Activated T-cell treated with anti-CD3 and anti-CD28 coated beads, Interleukin-2, amount 50 U/mL, for 72 hours (primary cell): ENCODE measurements at regions not wholly inside any gene's neighbourhood (a gene's known extent, or its start where the extent isn't known, plus 50 kb on each side); places are given as distances from the start of the nearest gene placed in this dataset.

Experiments
- ATAC-seq, 2 donors: fragments of 150-1000 bp; cut with Tn5 transposase; replicated peaks in 1 of 2; 2 replicates each; pipeline ENCODE4 v1.10.0; 2021; ENCODE audit warnings: moderate library complexity in 2 of 2, mild to moderate bottlenecking in 1 of 2
- DNase-seq, 2 donors: peaks; one replicate each; pipeline ENCODE4 v3.0.0; 2021 to 2022; ENCODE audit warnings: mixed read lengths in 1 of 2
- H3K27ac Mint-ChIP-seq: one replicate; pipeline ENCODE4 v1.8.0; 2022; ENCODE audit warnings: mild to moderate bottlenecking, moderate library complexity, mixed read lengths
- H3K27me3 Mint-ChIP-seq: one replicate; pipeline ENCODE4 v1.8.0; 2022; ENCODE audit warnings: low read depth, mixed read lengths
- H3K36me3 Mint-ChIP-seq, 2 donors: one replicate each; pipeline ENCODE4 v1.8.0; 2022; ENCODE audit warnings: mixed read lengths in 2 of 2, mild to moderate bottlenecking in 1 of 2; ENCODE audit not compliant: insufficient read depth in 2 of 2
- H3K4me1 Mint-ChIP-seq: one replicate; pipeline ENCODE4 v1.8.0; 2022; ENCODE audit warnings: low read depth, mixed read lengths
- H3K4me3 Mint-ChIP-seq, 2 donors: one replicate each; pipeline ENCODE4 v1.8.0; 2022; ENCODE audit warnings: mild to moderate bottlenecking in 2 of 2, mixed read lengths in 2 of 2, moderate library complexity in 2 of 2
- H3K9me3 Mint-ChIP-seq, 2 donors: one replicate each; pipeline ENCODE4 v1.8.0; 2022; ENCODE audit warnings: mixed read lengths in 2 of 2

- H3K9me3 Mint-ChIP-seq: peaks cover 3 to 4% of the 10 kb centered on the region in 2 donors
- no peak overlapping the region for H3K4me3 Mint-ChIP-seq
- DNase-seq (no peak), ATAC-seq (no peak)
- no peaks in the 10 kb centered on the region for H3K4me1 Mint-ChIP-seq
- no peak overlapping the region for H3K27ac Mint-ChIP-seq
- no peaks in the 10 kb centered on the region for H3K36me3 Mint-ChIP-seq
- no peaks in the 10 kb centered on the region for H3K27me3 Mint-ChIP-seq
Measured at GRCh38 chr3:117630885-117631284, 921.3 kb downstream of the TUSC7 start.

- Mint-ChIP-seq H3K4me3 (no peak overlapping the region), H3K36me3 (no peaks in the 10 kb centered on the region), H3K27ac (no peak overlapping the region), H3K27me3 (no peaks in the 10 kb centered on the region), H3K9me3 (peaks cover 2 to 3% of the 10 kb centered on the region in 2 donors), H3K4me1 (no peaks in the 10 kb centered on the region)
- no peak for DNase-seq
- no peak for ATAC-seq
Measured at GRCh38 chr3:117631781-117632180, 922.2 kb downstream of the TUSC7 start.

GRCh38 chr3:117632191-117632590, 922.6 kb downstream of the TUSC7 start:
- Mint-ChIP-seq H3K27me3 (no peaks in the 10 kb centered on the region), H3K27ac (no peak overlapping the region), H3K9me3 (peaks cover 2 to 3% of the 10 kb centered on the region in 2 donors), H3K4me1 (no peaks in the 10 kb centered on the region), H3K4me3 (no peak overlapping the region), H3K36me3 (no peaks in the 10 kb centered on the region)
- DNase-seq (no peak), ATAC-seq (no peak)

GRCh38 chr3:117633207-117633606, 923.6 kb downstream of the TUSC7 start:
- Mint-ChIP-seq H3K27ac (no peak overlapping the region), H3K27me3 (no peaks in the 10 kb centered on the region), H3K9me3 (peaks cover 3 to 5% of the 10 kb centered on the region in 2 donors), H3K36me3 (no peaks in the 10 kb centered on the region), H3K4me1 (no peaks in the 10 kb centered on the region), H3K4me3 (no peak overlapping the region)
- no peak for ATAC-seq
- DNase-seq: no peak

GRCh38 chr3:117637666-117638065, 928.1 kb downstream of the TUSC7 start:
- Mint-ChIP-seq H3K36me3 (no peaks in the 10 kb centered on the region), H3K4me3 (no peak overlapping the region), H3K27ac (no peak overlapping the region), H3K4me1 (no peaks in the 10 kb centered on the region), H3K27me3 (no peaks in the 10 kb centered on the region), H3K9me3 (peaks cover 3 to 5% of the 10 kb centered on the region in 2 donors)
- DNase-seq (no peak), ATAC-seq (no peak)

GRCh38 chr3:117644203-117644602, 934.6 kb downstream of the TUSC7 start:
- Mint-ChIP-seq H3K9me3 (peaks cover 4 to 5% of the 10 kb centered on the region in 2 donors), H3K27ac (no peak overlapping the region)
- no peak for ATAC-seq

GRCh38 chr3:117645561-117646242, 936.1 kb downstream of the TUSC7 start:
- no peak for DNase-seq
- ATAC-seq: no peak
- H3K36me3 Mint-ChIP-seq: no peaks in the 10 kb centered on the region
- peaks cover 4 to 5% of the 10 kb centered on the region in 2 donors for H3K9me3 Mint-ChIP-seq
- no peaks in the 10 kb centered on the region for H3K4me1 Mint-ChIP-seq
- H3K4me3 Mint-ChIP-seq: no peak overlapping the region
- no peak overlapping the region for H3K27ac Mint-ChIP-seq
- no peaks in the 10 kb centered on the region for H3K27me3 Mint-ChIP-seq

More at GRCh38 chr3:117644203-117644602, 934.6 kb downstream of the TUSC7 start:
- Mint-ChIP-seq H3K36me3 (no peaks in the 10 kb centered on the region), H3K4me1 (no peaks in the 10 kb centered on the region), H3K4me3 (no peak overlapping the region), H3K27me3 (no peaks in the 10 kb centered on the region)
- no peak for DNase-seq

- ATAC-seq (no peak), DNase-seq (no peak)
- no peaks in the 10 kb centered on the region for H3K27me3 Mint-ChIP-seq
- no peaks in the 10 kb centered on the region for H3K36me3 Mint-ChIP-seq
- no peaks in the 10 kb centered on the region for H3K4me1 Mint-ChIP-seq
- H3K9me3 Mint-ChIP-seq: peaks cover 4 to 5% of the 10 kb centered on the region in 2 donors
- H3K4me3 Mint-ChIP-seq: no peak overlapping the region
- no peak overlapping the region for H3K27ac Mint-ChIP-seq
Measured at GRCh38 chr3:117647435-117647834, 937.9 kb downstream of the TUSC7 start.

GRCh38 chr3:117651246-117651645, 941.7 kb downstream of the TUSC7 start:
- Mint-ChIP-seq H3K27me3 (no peaks in the 10 kb centered on the region), H3K9me3 (peaks cover 3% of the 10 kb centered on the region in 2 donors), H3K36me3 (no peaks in the 10 kb centered on the region), H3K4me3 (no peak overlapping the region), H3K27ac (no peak overlapping the region), H3K4me1 (no peaks in the 10 kb centered on the region)
- ATAC-seq: no peak
- DNase-seq: no peak

GRCh38 chr3:117656391-117656790, 946.8 kb downstream of the TUSC7 start:
- no peaks in the 10 kb centered on the region for H3K4me1 Mint-ChIP-seq
- H3K27me3 Mint-ChIP-seq: no peaks in the 10 kb centered on the region
- H3K4me3 Mint-ChIP-seq: no peak overlapping the region
- no peak overlapping the region for H3K27ac Mint-ChIP-seq
- H3K36me3 Mint-ChIP-seq: no peaks in the 10 kb centered on the region
- DNase-seq (no peak), ATAC-seq (no peak)
- H3K9me3 Mint-ChIP-seq: peaks cover 3 to 6% of the 10 kb centered on the region in 2 donors

GRCh38 chr3:117657278-117657677, 947.7 kb downstream of the TUSC7 start:
- ATAC-seq: no peak
- H3K36me3 Mint-ChIP-seq: no peaks in the 10 kb centered on the region
- H3K27ac Mint-ChIP-seq: no peak overlapping the region
- H3K9me3 Mint-ChIP-seq: peaks cover 3 to 6% of the 10 kb centered on the region in 2 donors
- H3K4me3 Mint-ChIP-seq: no peak overlapping the region
- DNase-seq: no peak
- no peaks in the 10 kb centered on the region for H3K4me1 Mint-ChIP-seq
- H3K27me3 Mint-ChIP-seq: no peaks in the 10 kb centered on the region

GRCh38 chr3:117660941-117661817, 951.6 kb downstream of the TUSC7 start:
- no peak overlapping the region for H3K4me3 Mint-ChIP-seq
- no peaks in the 10 kb centered on the region for H3K27me3 Mint-ChIP-seq
- H3K4me1 Mint-ChIP-seq: no peaks in the 10 kb centered on the region
- no peak for ATAC-seq
- H3K27ac Mint-ChIP-seq: no peak overlapping the region
- peaks cover 2 to 5% of the 10 kb centered on the region in 2 donors for H3K9me3 Mint-ChIP-seq
- no peak for DNase-seq
- H3K36me3 Mint-ChIP-seq: no peaks in the 10 kb centered on the region

- peaks cover 2 to 5% of the 10 kb centered on the region in 2 donors for H3K9me3 Mint-ChIP-seq
- no peaks in the 10 kb centered on the region for H3K4me1 Mint-ChIP-seq
- no peak for ATAC-seq
- DNase-seq: no peak
- H3K27me3 Mint-ChIP-seq: no peaks in the 10 kb centered on the region
- H3K4me3 Mint-ChIP-seq: no peak overlapping the region
- no peaks in the 10 kb centered on the region for H3K36me3 Mint-ChIP-seq
- H3K27ac Mint-ChIP-seq: no peak overlapping the region
Measured at GRCh38 chr3:117661818-117662095, 952.2 kb downstream of the TUSC7 start.
